Natural killer cell (primary cell): ENCODE measurements at regions not wholly inside any gene's neighbourhood (a gene's known extent, or its start where the extent isn't known, plus 50 kb on each side); places are given as distances from the start of the nearest gene placed in this dataset.

Experiments used
- ATAC-seq, 3 donors: fragments of 150-1000 bp in 2 of 3; fragments of 200-7000 bp in 1 of 3; cut with Tn5 transposase; 1 replicate in 1 of 3; 2 replicates in 2 of 3; pipeline ENCODE4 v1.10.0; 2021; ENCODE audit warnings: mild to moderate bottlenecking in 2 of 3, moderate library complexity in 2 of 3
- DNase-seq, 2 donors: peaks; one replicate each; pipeline versions ENCODE4 v3.0.0 to v3.0.0-alpha.2; 2013 to 2021; ENCODE audit warnings: mixed read lengths in 1 of 2
- H3K27ac ChIP-seq: one replicate; pipeline ENCODE4 v1.5.1; 2013; ENCODE audit warnings: mild to moderate bottlenecking, low read length
- H3K27me3 ChIP-seq: one replicate; pipeline ENCODE4 v1.6.1; 2013; ENCODE audit warnings: low read length; ENCODE audit not compliant: control insufficient read depth, insufficient read depth
- H3K36me3 ChIP-seq: one replicate; pipeline ENCODE4 v1.6.1; 2013; ENCODE audit warnings: low read length; ENCODE audit not compliant: control insufficient read depth, insufficient read depth
- H3K4me1 ChIP-seq: one replicate; pipeline ENCODE4 v1.6.1; 2013; ENCODE audit warnings: low read length; ENCODE audit not compliant: control insufficient read depth, insufficient read depth
- H3K4me3 ChIP-seq: one replicate; pipeline ENCODE4 v1.5.1; 2013; ENCODE audit warnings: low read length
- H3K9me3 ChIP-seq: one replicate; pipeline ENCODE4 v1.6.1; 2013; ENCODE audit warnings: low read length; ENCODE audit not compliant: control insufficient read depth, insufficient read depth
- H3K27ac Mint-ChIP-seq, 2 donors: one replicate each; pipeline ENCODE4 v1.8.0; 2022; ENCODE audit warnings: mild to moderate bottlenecking in 2 of 2, mixed read lengths in 2 of 2, moderate library complexity in 1 of 2
- H3K27me3 Mint-ChIP-seq, 2 donors: one replicate each; pipeline ENCODE4 v1.8.0; 2022; ENCODE audit warnings: low read depth in 2 of 2, mixed read lengths in 2 of 2
- H3K36me3 Mint-ChIP-seq: one replicate; pipeline ENCODE4 v1.8.0; 2022; ENCODE audit warnings: mixed read lengths
- H3K4me1 Mint-ChIP-seq, 2 donors: one replicate each; pipeline ENCODE4 v1.8.0; 2022; ENCODE audit warnings: mixed read lengths in 2 of 2
- H3K4me3 Mint-ChIP-seq: one replicate; pipeline ENCODE4 v1.8.0; 2022; ENCODE audit warnings: mild to moderate bottlenecking, moderate library complexity, mixed read lengths
- H3K9me3 Mint-ChIP-seq, 2 donors: one replicate each; pipeline ENCODE4 v1.8.0; 2022; ENCODE audit warnings: mixed read lengths in 2 of 2
- WGBS: methylation state at CpG from one replicate; pipeline ENCODE4 v1.1.7; 2013; ENCODE audit warnings: missing lambda C conversion rate; ENCODE audit not compliant: insufficient coverage; 5-methylcytosine and 5-hydroxymethylcytosine counted together
- intact Hi-C: fragments of 100-400 bp; cut with micrococcal nuclease; formaldehyde crosslinking; loops from one replicate; pipeline ENCODE4 v1.14.2; 2022
- TF ChIP-seq, protein P1 (sequence below): fragments of 200-600 bp; IDR thresholded peaks from one replicate; pipeline ENCODE4 v1.8.0; 2022; ENCODE audit warnings: antibody characterized with exemption

DNA sequence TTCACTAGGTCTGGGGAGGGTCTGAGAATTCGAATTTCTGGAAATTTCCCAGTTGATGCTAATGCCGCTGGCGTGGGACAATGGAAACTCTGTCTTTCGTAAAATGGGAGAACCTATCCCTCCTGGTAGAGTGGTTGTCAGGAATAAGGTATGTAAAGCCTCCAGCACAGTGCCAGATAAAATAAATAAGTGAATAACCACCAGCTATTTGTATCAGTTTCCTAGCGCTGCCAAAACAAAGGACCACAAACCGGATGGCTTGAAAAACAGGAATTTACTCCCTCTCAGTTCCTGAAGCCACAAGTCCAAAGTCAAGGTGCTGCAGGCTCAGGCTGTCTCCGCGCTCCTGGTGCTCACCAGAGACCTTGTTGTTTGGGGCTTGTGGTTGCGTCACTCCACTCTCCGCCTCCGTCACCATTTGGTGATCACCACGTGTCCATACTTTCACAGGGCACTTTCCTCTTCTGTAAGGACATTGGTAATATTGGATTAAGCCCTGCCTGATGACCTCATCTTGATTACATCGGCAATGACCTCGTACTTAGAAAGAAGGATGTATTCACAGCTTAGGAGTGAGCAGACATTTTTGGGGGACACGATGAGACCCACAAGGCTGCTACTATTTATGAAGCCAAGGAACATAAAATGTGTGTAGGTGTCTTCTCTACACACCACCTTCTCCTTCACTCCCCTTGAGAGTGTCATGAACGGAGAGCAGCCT is 428.5 kb downstream of the IRS2 start:
- Mint-ChIP-seq H3K4me3 (no peak overlapping the region), H3K4me1 (no peaks in the 10 kb centered on the region), H3K27me3 (peaks cover 10 to 13% of the 10 kb centered on the region in 2 donors), H3K27ac (no peak overlapping the region), H3K9me3 (no peaks in the 10 kb centered on the region), H3K36me3 (no peaks in the 10 kb centered on the region)
- 91% methylated on average over 16 of the region's 16 CpGs for WGBS
- DNase-seq: no peak
- Histone ChIP-seq H3K27me3 (no peaks in the 10 kb centered on the region), H3K4me3 (no peak overlapping the region), H3K9me3 (no peaks in the 10 kb centered on the region), H3K27ac (no peak overlapping the region), H3K36me3 (no peaks in the 10 kb centered on the region), H3K4me1 (no peaks in the 10 kb centered on the region)
- TF ChIP-seq, protein P1, sequence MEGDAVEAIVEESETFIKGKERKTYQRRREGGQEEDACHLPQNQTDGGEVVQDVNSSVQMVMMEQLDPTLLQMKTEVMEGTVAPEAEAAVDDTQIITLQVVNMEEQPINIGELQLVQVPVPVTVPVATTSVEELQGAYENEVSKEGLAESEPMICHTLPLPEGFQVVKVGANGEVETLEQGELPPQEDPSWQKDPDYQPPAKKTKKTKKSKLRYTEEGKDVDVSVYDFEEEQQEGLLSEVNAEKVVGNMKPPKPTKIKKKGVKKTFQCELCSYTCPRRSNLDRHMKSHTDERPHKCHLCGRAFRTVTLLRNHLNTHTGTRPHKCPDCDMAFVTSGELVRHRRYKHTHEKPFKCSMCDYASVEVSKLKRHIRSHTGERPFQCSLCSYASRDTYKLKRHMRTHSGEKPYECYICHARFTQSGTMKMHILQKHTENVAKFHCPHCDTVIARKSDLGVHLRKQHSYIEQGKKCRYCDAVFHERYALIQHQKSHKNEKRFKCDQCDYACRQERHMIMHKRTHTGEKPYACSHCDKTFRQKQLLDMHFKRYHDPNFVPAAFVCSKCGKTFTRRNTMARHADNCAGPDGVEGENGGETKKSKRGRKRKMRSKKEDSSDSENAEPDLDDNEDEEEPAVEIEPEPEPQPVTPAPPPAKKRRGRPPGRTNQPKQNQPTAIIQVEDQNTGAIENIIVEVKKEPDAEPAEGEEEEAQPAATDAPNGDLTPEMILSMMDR: no peak
- intact Hi-C loops: no loop called here
- no peak for ATAC-seq

DNA sequence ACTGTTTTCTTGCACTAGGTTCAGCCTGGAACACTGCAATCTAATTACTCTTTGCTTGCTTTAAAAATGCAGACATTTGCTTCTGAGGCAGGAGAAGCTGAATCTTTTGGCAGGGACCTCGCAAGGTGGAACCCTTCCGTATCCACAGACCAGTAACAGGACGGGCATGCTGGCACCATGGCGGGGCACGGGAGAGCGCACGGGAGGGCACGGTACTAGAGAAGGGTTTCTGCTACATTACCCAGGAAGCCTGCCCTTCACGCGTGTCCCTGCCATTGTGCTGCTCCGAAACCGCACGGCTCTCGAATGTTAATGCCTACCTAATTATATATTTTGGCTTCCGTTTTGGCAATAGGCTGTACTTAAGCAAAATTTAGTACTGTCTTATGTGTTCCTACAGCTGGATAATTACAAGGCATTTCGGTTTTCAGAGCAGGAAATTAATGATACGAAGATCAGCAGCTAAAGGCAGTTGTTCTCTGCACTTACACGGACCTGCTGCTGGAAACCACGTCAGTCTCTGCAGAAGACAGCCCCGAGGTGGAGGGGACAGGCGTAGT is 430.4 kb downstream of the IRS2 start:
- Histone ChIP-seq H3K36me3 (no peaks in the 10 kb centered on the region), H3K27me3 (no peaks in the 10 kb centered on the region), H3K27ac (no peak overlapping the region), H3K4me1 (no peaks in the 10 kb centered on the region), H3K9me3 (no peaks in the 10 kb centered on the region), H3K4me3 (no peak overlapping the region)
- Mint-ChIP-seq H3K36me3 (no peaks in the 10 kb centered on the region), H3K27ac (no peak overlapping the region), H3K4me1 (no peaks in the 10 kb centered on the region), H3K9me3 (no peaks in the 10 kb centered on the region), H3K27me3 (peaks cover 2 to 12% of the 10 kb centered on the region in 2 donors), H3K4me3 (no peak overlapping the region)
- TF ChIP-seq, protein P1: no peak
- intact Hi-C loops: no loop called here
- DNase-seq: no peak
- ATAC-seq: no peak
- 91% methylated on average over 21 of the region's 21 CpGs for WGBS

DNA sequence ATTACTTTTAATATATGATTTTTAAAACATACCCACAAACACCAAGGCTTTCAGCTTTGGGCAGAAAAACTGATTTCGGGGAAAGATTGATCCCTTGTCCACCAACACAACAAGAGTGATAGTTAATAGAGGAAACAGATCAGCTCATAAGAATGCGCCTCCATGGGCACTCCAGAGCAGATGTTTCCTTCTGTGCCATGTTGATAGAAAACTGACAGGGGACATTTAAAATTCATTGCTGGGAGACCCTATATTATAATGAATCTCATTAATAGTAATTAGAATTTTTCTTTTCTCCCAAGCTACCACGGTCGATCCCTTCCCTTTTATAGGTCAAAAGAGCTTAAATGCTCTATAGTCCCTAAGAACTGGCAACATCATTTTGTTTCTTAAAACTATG is 431.2 kb downstream of the IRS2 start:
- no peaks in the 10 kb centered on the region for H3K9me3 Mint-ChIP-seq
- no peaks in the 10 kb centered on the region for H3K4me1 Mint-ChIP-seq
- DNase-seq (no peak), ATAC-seq (no peak)
- no peak overlapping the region for H3K27ac ChIP-seq
- H3K27ac Mint-ChIP-seq: no peak overlapping the region
- no peak overlapping the region for H3K4me3 Mint-ChIP-seq
- H3K27me3 Mint-ChIP-seq: peaks cover 0 to 10% of the 10 kb centered on the region in 2 donors
- no peaks in the 10 kb centered on the region for H3K36me3 ChIP-seq
- no peaks in the 10 kb centered on the region for H3K27me3 ChIP-seq
- TF ChIP-seq, protein P1: no peak
- H3K4me3 ChIP-seq: no peak overlapping the region
- no peaks in the 10 kb centered on the region for H3K9me3 ChIP-seq
- 57% methylated on average over 3 of the region's 4 CpGs for WGBS
- intact Hi-C loops: no loop called here
- no peaks in the 10 kb centered on the region for H3K4me1 ChIP-seq
- H3K36me3 Mint-ChIP-seq: no peaks in the 10 kb centered on the region

DNA sequence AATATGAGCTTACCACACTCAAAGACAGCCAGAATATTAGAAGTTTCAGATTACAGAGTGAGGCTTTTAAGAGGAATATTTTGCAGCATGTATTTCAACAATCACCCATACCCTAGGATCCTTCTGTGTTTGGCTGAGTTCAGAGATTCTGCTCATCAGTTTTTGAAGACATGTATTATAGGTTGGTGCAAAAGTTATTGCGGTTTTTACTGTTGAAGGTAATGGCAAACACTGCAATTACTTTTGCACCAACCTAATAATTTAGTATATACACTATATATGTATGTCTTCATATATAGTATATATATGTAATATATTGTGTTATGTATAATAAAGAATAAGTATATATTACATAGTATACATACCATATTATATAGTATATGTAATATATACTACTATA is 435.1 kb downstream of the IRS2 start:
- no peaks in the 10 kb centered on the region for H3K36me3 ChIP-seq
- no peak overlapping the region for H3K27ac ChIP-seq
- no peaks in the 10 kb centered on the region for H3K4me1 ChIP-seq
- DNase-seq: no peak
- no peaks in the 10 kb centered on the region for H3K9me3 ChIP-seq
- Mint-ChIP-seq H3K27ac (no peak overlapping the region), H3K27me3 (peaks cover 10 to 16% of the 10 kb centered on the region in 2 donors), H3K9me3 (no peaks in the 10 kb centered on the region), H3K4me1 (no peaks in the 10 kb centered on the region), H3K36me3 (no peaks in the 10 kb centered on the region), H3K4me3 (no peak overlapping the region)
- no peak for ATAC-seq
- no peak overlapping the region for H3K4me3 ChIP-seq
- intact Hi-C loops: no loop called here
- H3K27me3 ChIP-seq: no peaks in the 10 kb centered on the region
- no CpG with 5 or more reads among the region's 1 CpG for WGBS
- TF ChIP-seq, protein P1: no peak
